ENCODE measurements at regions not wholly inside any gene's neighbourhood (a gene's known extent, or its start where the extent isn't known, plus 50 kb on each side); places are given as distances from the start of the nearest gene placed in this dataset.
"Not testable (repeated sequence)": the region's sequence is repeated elsewhere in the genome, so short reads cannot be mapped to it uniquely, and the experiment has no call there.

GRCh38 chr13:37479916-37480315 lies 118.7 kb downstream of the POSTN start:
- Histone ChIP-seq H3K27ac (no peak overlapping the region), H3K4me3 (no peak overlapping the region), H3K27me3 (no peaks in the 10 kb centered on the region), H3K4me1 (no peaks in the 10 kb centered on the region), H3K36me3 (no peaks in the 10 kb centered on the region), H3K9me3 (no peaks in the 10 kb centered on the region)
- intact Hi-C loops (cut with DNase I) = no loop called here
- 22% methylated on average over 1 of the region's 1 CpG for WGBS (ENCODE audit: insufficient coverage, low coverage, low lambda C conversion rate, missing lambda C conversion rate)
- TF ChIP-seq POLR2A (IDR thresholded peaks at IDR 0.05) = no peak
- no peak for TF ChIP-seq CTCF (IDR thresholded peaks at IDR 0.05)
- ATAC-seq (no peak), DNase-seq (no peak)

DNA sequence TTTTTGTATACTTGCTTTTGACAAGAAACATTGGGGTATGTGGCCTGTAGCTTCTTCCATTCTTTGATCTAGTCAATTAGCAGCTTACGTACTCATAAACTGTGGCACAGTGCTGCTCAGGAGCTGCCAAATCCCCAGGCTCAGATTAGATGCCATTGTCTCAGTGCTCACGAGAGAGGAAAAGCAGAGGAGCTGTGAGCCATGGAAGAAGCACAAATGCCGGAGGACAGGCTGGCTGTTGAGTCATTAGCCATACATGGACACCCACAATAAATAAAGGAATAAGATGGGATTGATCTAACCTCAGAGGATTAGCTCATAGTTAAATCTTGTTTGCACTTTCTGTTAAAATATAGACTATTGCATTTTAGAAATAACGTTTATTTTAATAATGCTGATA lies 121.7 kb downstream of the POSTN start:
- Histone ChIP-seq H3K4me3 (no peak overlapping the region), H3K36me3 (no peaks in the 10 kb centered on the region), H3K9me3 (no peaks in the 10 kb centered on the region), H3K27ac (no peak overlapping the region), H3K27me3 (no peaks in the 10 kb centered on the region), H3K4me1 (no peaks in the 10 kb centered on the region)
- 41% methylated on average over 4 of the region's 4 CpGs for WGBS (ENCODE audit: insufficient coverage, low coverage, low lambda C conversion rate, missing lambda C conversion rate)
- ATAC-seq = no peak
- TF ChIP-seq CTCF (IDR thresholded peaks at IDR 0.05) (no peak), POLR2A (IDR thresholded peaks at IDR 0.05) (no peak)
- DNase-seq = no peak
- intact Hi-C loops (cut with DNase I) = no loop called here

DNA sequence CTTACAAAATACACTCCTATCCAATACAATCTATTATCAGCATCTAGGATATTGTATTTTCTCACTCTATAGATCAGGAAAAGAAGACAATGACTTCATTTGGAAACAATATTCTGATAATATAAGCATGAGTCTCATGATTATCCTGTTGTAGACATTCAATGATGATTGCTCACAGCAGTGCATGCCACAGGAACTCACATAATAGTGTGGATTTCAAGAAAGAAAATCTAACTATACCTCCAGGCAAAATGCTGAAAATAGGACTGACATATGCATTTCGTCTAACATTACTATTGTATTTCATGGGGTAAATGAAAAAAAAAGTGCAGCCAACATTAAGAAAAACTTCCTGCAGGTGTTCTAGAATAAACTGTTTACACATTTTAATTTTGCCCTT lies 122.6 kb downstream of the POSTN start:
- DNase-seq (no peak), ATAC-seq (no peak)
- Histone ChIP-seq H3K4me3 (no peak overlapping the region), H3K9me3 (no peaks in the 10 kb centered on the region), H3K27ac (no peak overlapping the region), H3K27me3 (no peaks in the 10 kb centered on the region), H3K4me1 (no peaks in the 10 kb centered on the region), H3K36me3 (no peaks in the 10 kb centered on the region)
- TF ChIP-seq CTCF (IDR thresholded peaks at IDR 0.05) (no peak), POLR2A (IDR thresholded peaks at IDR 0.05) (no peak)
- 36% methylated on average over 1 of the region's 1 CpG for WGBS (ENCODE audit: insufficient coverage, low coverage, low lambda C conversion rate, missing lambda C conversion rate)
- intact Hi-C loops (cut with DNase I) = no loop called here

DNA sequence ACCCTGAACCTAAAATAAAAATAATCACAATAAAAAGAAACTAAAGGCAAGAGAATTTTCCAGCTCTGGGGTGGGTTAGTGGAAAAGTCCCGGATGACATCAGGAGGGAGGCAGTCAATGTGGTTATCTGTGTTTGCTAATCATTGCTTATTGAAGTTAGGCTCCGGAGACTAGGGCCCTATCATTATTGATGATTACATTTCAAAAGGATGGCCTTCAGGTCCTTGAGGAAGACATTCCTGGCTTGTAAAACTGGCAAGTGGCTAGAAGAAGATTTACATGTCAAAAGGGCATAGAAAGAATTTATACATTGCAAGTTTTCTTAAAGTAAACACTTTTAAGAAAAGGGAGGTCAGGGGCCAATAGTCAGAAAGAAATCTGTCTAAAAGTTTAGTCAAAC lies 123.4 kb downstream of the POSTN start:
- no peaks in the 10 kb centered on the region for H3K27me3 ChIP-seq
- no peaks in the 10 kb centered on the region for H3K36me3 ChIP-seq
- intact Hi-C loops (cut with DNase I) = no loop called here
- no peak overlapping the region for H3K27ac ChIP-seq
- H3K4me3 ChIP-seq = no peak overlapping the region
- no peak for TF ChIP-seq POLR2A (IDR thresholded peaks at IDR 0.05)
- no peak for TF ChIP-seq CTCF (IDR thresholded peaks at IDR 0.05)
- 4% methylated on average over 2 of the region's 2 CpGs for WGBS (ENCODE audit: insufficient coverage, low coverage, low lambda C conversion rate, missing lambda C conversion rate)
- no peaks in the 10 kb centered on the region for H3K9me3 ChIP-seq
- ATAC-seq (no peak), DNase-seq (no peak)
- no peaks in the 10 kb centered on the region for H3K4me1 ChIP-seq

- Histone ChIP-seq H3K36me3 (no peaks in the 10 kb centered on the region), H3K4me3 (no peak overlapping the region), H3K4me1 (no peaks in the 10 kb centered on the region), H3K27me3 (no peaks in the 10 kb centered on the region), H3K9me3 (no peaks in the 10 kb centered on the region), H3K27ac (no peak overlapping the region)
- ATAC-seq (no peak), DNase-seq (no peak)
- 52% methylated on average over 5 of the region's 5 CpGs for WGBS (ENCODE audit: insufficient coverage, low coverage, low lambda C conversion rate, missing lambda C conversion rate)
- intact Hi-C loops (cut with DNase I) = no loop called here
- TF ChIP-seq CTCF (IDR thresholded peaks at IDR 0.05) (no peak), POLR2A (IDR thresholded peaks at IDR 0.05) (no peak)
These were observed 125.5 kb downstream of the POSTN start for GRCh38 chr13:37473035-37473434.

GRCh38 chr13:37472266-37472665 lies 126.3 kb downstream of the POSTN start:
- ATAC-seq; H3K27ac ChIP-seq; H3K4me3 ChIP-seq; H3K4me1 ChIP-seq; H3K36me3 ChIP-seq; intact Hi-C loops (cut with DNase I); H3K27me3 ChIP-seq; H3K9me3 ChIP-seq; DNase-seq: not testable (repeated sequence)
- 70% methylated on average over 4 of the region's 4 CpGs for WGBS (ENCODE audit: insufficient coverage, low coverage, low lambda C conversion rate, missing lambda C conversion rate)

All from right lobe of liver (tissue), 6 donors.